DOHH2 (cell line): ENCODE measurements at regions not wholly inside any gene's neighbourhood (a gene's known extent, or its start where the extent isn't known, plus 50 kb on each side); places are given as distances from the start of the nearest gene placed in this dataset.
"Not testable (repeated sequence)": the region's sequence is repeated elsewhere in the genome, so short reads cannot be mapped to it uniquely, and the experiment has no call there.

Experiments used
- H3F3A ChIP-seq: fragments of 200-600 bp; sonication (generic), shearing (Covaris generic); 2 replicates; pipeline ENCODE4 v1.6.0; 2016; ENCODE audit warnings: antibody characterized with exemption, mild to moderate bottlenecking; ENCODE audit not compliant: control insufficient read depth, insufficient read depth
- H3K27ac ChIP-seq: fragments of 200-600 bp; sonication (generic); 2 replicates; pipeline ENCODE4 v1.5.1; 2014; ENCODE audit warnings: low read depth, mild to moderate bottlenecking, low read length, moderate library complexity
- H3K27me3 ChIP-seq: fragments of 200-600 bp; sonication (generic); 2 replicates; pipeline ENCODE4 v1.6.1; 2014; ENCODE audit warnings: mild to moderate bottlenecking, low read length, mixed read lengths; ENCODE audit not compliant: control insufficient read depth
- H3K36me3 ChIP-seq: fragments of 200-600 bp; sonication (generic); 2 replicates; pipeline ENCODE4 v1.6.1; 2014; ENCODE audit warnings: mild to moderate bottlenecking, low read length, moderate library complexity, mixed read lengths; ENCODE audit not compliant: control insufficient read depth
- H3K4me1 ChIP-seq: fragments of 200-600 bp; sonication (generic); 2 replicates; pipeline ENCODE4 v1.6.1; 2014; ENCODE audit warnings: mild to moderate bottlenecking, low read length, mixed read lengths; ENCODE audit not compliant: control insufficient read depth
- H3K4me2 ChIP-seq: fragments of 200-600 bp; sonication (generic); 2 replicates; pipeline ENCODE4 v1.6.0; 2014; ENCODE audit warnings: mild to moderate bottlenecking, low read length, moderate library complexity
- H3K4me3 ChIP-seq: fragments of 200-600 bp; sonication (generic); 2 replicates; pipeline ENCODE4 v1.5.1; 2014; ENCODE audit warnings: mild to moderate bottlenecking, low read length, mixed read lengths
- H3K79me2 ChIP-seq: fragments of 200-600 bp; sonication (generic); 2 replicates; pipeline ENCODE4 v1.6.1; 2014; ENCODE audit warnings: mild to moderate bottlenecking, low read length, mixed read lengths; ENCODE audit not compliant: control insufficient read depth
- H3K9me2 ChIP-seq: fragments of 200-600 bp; sonication (generic); replicated peaks from 2 replicates; pipeline ENCODE4 v1.6.1; 2014; ENCODE audit warnings: mild to moderate bottlenecking, low read length, mixed read lengths; ENCODE audit not compliant: control insufficient read depth
- H3K9me3 ChIP-seq: fragments of 200-600 bp; sonication (generic); 2 replicates; pipeline ENCODE4 v1.6.1; 2014; ENCODE audit warnings: antibody characterized with exemption, low read length, mixed read lengths; ENCODE audit not compliant: control insufficient read depth, insufficient read depth
- H4K20me1 ChIP-seq: fragments of 200-600 bp; sonication (generic); 2 replicates; pipeline ENCODE4 v1.6.0; 2014; ENCODE audit warnings: low read depth, mild to moderate bottlenecking, antibody characterized with exemption, low read length, moderate library complexity; ENCODE audit not compliant: control insufficient read depth, insufficient read depth
- EZH2phosphoT487 ChIP-seq: fragments of 200-600 bp; sonication (generic); IDR thresholded peaks from 2 replicates; pipeline ENCODE4 v1.6.1; 2017; ENCODE audit warnings: borderline replicate concordance, mild to moderate bottlenecking, antibody characterized with exemption, low read length, moderate library complexity, mixed read lengths
- TF ChIP-seq, protein P1 (sequence below): fragments of 200-600 bp; sonication (generic); IDR thresholded peaks from one replicate; pipeline ENCODE4 v1.5.1; 2014; ENCODE audit warnings: antibody characterized with exemption, mild to moderate bottlenecking, low read depth, low read length; ENCODE audit not compliant: poor library complexity, severe bottlenecking

DNA sequence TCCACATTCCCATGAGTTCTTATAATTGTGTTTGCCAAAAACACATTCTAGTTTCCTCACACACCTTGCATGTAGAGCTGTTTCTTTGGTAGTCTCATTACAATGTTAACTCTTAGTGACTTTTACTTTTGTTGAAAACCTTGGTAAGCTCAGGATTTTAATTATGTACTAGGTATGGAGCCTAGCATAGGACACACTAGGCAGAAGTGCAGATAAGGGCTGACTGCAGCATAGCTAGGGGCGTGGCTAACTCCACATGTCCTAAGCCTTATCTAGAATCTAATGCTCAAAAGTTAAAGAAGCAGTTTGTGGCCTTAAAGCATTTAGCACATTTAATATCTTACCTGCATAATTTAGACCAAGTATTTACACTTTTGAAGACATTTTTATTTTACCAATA, 153.7 kb upstream of the FBXO11 start:
- Histone ChIP-seq H3K36me3 (no peaks in the 10 kb centered on the region), H3K4me1 (no peaks in the 10 kb centered on the region), H3K9me3 (no peaks in the 10 kb centered on the region), H3K4me2 (no peak overlapping the region), H3K27ac (no peak overlapping the region), H3K79me2 (no peaks in the 10 kb centered on the region), H3K9me2 (no peaks in the 10 kb centered on the region), H3K4me3 (no peak overlapping the region), H3F3A (no peaks in the 10 kb centered on the region), H4K20me1 (no peaks in the 10 kb centered on the region), H3K27me3 (0 out of 2 replicates have a peak, but pooled peaks cover 3% of the 10 kb centered on the region)
- TF ChIP-seq, protein P1, sequence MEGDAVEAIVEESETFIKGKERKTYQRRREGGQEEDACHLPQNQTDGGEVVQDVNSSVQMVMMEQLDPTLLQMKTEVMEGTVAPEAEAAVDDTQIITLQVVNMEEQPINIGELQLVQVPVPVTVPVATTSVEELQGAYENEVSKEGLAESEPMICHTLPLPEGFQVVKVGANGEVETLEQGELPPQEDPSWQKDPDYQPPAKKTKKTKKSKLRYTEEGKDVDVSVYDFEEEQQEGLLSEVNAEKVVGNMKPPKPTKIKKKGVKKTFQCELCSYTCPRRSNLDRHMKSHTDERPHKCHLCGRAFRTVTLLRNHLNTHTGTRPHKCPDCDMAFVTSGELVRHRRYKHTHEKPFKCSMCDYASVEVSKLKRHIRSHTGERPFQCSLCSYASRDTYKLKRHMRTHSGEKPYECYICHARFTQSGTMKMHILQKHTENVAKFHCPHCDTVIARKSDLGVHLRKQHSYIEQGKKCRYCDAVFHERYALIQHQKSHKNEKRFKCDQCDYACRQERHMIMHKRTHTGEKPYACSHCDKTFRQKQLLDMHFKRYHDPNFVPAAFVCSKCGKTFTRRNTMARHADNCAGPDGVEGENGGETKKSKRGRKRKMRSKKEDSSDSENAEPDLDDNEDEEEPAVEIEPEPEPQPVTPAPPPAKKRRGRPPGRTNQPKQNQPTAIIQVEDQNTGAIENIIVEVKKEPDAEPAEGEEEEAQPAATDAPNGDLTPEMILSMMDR, result no peak
- no peak for TF ChIP-seq EZH2phosphoT487

GRCh38 chr2:48061656-48062055, 155.4 kb upstream of the FBXO11 start:
- H3K4me3 ChIP-seq, H3K36me3 ChIP-seq, H3F3A ChIP-seq, H3K27ac ChIP-seq, H3K79me2 ChIP-seq, H3K27me3 ChIP-seq, H3K4me1 ChIP-seq, H4K20me1 ChIP-seq, H3K9me3 ChIP-seq, H3K4me2 ChIP-seq, H3K9me2 ChIP-seq: not testable (repeated sequence)

DNA sequence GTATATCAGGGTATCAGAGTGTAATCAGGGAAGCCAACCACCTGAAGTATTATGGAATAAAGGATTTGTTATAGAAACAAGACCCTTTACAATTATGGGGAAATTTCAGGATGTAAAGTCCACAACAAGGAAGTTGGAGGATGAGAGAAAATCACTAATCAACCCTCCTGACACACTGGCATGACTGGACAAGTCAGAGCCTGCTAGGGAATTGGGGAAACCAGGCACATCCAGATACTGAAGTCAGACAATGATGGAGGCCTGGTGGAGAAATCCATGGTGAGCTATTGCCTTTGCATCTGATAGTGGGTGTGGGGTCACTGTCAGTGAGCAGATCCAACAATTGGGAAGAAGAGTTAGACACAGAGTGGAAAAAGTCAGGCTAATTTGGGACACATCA, 158.8 kb upstream of the FBXO11 start:
- Histone ChIP-seq H3F3A (no peaks in the 10 kb centered on the region), H3K79me2 (no peaks in the 10 kb centered on the region), H3K27ac (no peak overlapping the region), H3K9me3 (no peaks in the 10 kb centered on the region), H4K20me1 (no peaks in the 10 kb centered on the region), H3K9me2 (no peaks in the 10 kb centered on the region), H3K4me1 (no peaks in the 10 kb centered on the region), H3K36me3 (no peaks in the 10 kb centered on the region), H3K4me2 (no peak overlapping the region), H3K27me3 (0 out of 2 replicates have a peak, but pooled peaks cover 3% of the 10 kb centered on the region), H3K4me3 (no peak overlapping the region)
- TF ChIP-seq EZH2phosphoT487, result no peak
- TF ChIP-seq, protein P1, result no peak

GRCh38 chr2:48066000-48066399, 159.7 kb upstream of the FBXO11 start:
- Histone ChIP-seq H3K4me2 (no peak overlapping the region), H3K79me2 (no peaks in the 10 kb centered on the region), H3K36me3 (no peaks in the 10 kb centered on the region), H3K4me3 (no peak overlapping the region), H3K27me3 (0 out of 2 replicates have a peak, but pooled peaks cover 3% of the 10 kb centered on the region), H4K20me1 (no peaks in the 10 kb centered on the region), H3F3A (no peaks in the 10 kb centered on the region), H3K27ac (no peak overlapping the region), H3K4me1 (no peaks in the 10 kb centered on the region), H3K9me3 (no peaks in the 10 kb centered on the region), H3K9me2 (no peaks in the 10 kb centered on the region)
- TF ChIP-seq, protein P1, result no peak
- TF ChIP-seq EZH2phosphoT487, result no peak
